T-helper 1 cell (primary cell): ENCODE measurements at regions not wholly inside any gene's neighbourhood (a gene's known extent, or its start where the extent isn't known, plus 50 kb on each side); places are given as distances from the start of the nearest gene placed in this dataset.

Experiments used
- DNase-seq, 5 donors: peaks; one replicate each; pipeline ENCODE4 v3.0.0-alpha.2; 2012 to 2020

DNA sequence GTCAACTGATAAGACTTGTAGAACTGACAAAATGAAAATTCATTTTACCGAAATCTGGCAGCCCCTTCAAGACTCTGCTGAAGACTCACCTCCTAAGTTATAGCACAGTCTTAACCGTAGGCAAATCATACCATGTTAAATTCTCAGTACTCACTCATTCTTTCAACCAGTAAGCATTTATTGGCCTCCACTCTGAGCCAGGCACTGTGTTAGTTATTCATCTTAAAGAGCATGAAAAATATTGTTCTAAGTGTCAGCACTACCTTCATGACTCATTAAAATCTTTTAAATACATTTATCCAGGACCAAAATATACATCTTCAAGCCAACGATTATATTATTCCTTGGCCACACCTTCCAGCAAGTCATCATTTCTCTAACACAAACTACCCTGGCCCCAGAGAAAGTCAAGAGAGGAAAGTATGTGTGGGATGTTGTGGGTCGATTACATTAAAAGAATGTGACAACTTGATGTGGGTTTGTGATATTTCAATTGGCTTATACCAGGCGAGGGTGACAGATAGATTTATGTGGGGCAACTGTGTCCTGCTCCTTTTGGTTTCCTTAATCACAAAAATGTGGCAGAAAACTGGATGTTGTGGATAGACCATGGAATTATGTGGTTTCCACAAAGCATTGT, 55.0 kb downstream of the TMEM30B start:
- DNase-seq: no peak

DNA sequence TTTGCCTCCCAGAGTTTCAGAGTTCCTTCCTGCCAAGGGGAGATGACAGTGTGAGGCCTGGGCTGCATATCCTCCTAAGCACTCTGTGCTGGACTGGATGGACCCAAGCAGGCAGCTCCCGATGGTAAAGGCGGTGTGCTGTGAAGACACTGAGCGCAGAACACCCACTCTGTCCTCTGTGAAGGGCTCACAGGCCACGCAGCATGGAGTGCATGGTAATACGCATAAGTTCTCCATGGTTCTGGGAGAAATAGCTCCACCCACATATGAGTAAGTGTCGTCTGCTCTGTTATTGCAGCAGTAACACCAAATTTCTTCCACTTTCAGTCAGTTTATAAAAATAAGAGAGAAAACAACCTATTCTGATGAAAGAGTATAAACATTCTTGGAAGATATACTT, 55.8 kb downstream of the TMEM30B start:
- DNase-seq: peak in 1 of 5 donors; percentile 19

DNA sequence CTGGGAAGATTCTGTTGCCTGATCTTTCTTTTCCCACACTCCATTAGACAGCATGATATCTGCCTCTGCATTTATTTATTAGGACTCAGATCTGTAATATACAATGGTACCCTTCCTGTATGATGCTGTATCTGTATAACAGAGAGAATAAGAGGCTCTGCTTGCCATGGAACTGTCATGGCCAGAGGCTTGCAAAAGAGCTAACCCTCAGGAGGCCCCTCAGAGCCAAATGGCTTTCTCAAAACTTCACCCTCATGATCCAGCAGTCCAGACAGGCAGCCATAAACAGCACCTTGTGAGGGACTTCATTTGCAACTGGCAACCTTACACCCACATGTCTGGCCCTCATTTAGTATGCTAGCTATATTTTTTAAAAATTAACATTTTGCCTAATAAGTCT, 57.6 kb downstream of the TMEM30B start:
- DNase-seq: no peak

DNA sequence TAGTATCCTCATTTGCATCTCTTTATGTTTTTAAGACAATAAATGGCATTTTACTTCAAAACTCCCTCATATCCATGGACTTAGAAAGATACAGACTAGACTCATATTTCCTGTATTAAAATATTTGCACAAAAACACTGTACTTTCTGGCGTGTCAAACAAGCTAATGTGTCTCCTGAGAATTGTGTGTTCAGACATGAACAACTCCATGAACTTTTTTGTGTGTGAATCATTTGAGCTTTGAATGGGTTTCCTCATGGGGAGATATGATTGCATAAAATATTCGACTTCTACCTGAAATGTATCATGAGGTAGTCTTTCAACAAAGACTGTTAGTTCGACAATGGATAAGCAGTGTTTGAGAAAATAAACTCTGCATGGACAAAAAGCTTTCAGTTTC, 58.8 kb downstream of the TMEM30B start:
- no peak for DNase-seq

DNA sequence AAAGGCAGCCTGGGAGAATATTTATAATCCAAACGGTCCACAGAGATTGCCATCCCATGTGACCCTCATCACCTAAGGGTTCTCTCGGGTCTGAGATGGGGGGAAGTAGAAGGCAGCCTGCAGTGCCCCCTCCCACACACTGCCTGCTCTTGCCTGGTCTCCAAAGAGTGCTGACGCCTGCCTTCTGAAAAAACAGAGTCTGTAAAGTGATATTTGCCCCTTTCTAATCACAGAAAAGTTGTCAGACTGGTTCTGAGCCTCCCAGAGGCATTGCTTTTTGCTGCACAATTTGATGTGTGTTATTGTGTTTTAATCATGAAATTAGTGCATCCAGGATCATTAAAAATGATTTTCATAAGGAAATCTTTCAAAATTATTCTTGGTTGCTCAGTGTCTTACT, 59.2 kb downstream of the TMEM30B start:
- DNase-seq: no peak

DNA sequence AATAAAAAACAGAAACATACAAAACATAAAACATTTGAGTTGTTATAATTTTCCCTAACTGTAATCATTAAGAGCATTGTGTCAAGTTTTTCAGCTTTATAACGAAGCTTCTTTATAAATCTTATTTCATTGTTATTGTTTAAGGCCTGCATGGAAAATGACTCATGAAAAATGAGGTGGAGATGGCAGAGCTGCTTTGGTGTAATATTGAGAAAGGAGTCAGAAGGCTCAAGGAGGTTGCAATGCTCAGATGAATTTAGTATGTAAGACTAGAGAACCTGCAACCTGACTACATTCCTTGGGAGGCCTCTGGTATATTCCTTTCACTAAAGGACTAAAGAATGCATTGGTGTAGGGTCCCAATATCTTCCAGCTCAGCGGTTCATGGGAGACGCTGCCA, 61.5 kb downstream of the TMEM30B start:
- no peak for DNase-seq

DNA sequence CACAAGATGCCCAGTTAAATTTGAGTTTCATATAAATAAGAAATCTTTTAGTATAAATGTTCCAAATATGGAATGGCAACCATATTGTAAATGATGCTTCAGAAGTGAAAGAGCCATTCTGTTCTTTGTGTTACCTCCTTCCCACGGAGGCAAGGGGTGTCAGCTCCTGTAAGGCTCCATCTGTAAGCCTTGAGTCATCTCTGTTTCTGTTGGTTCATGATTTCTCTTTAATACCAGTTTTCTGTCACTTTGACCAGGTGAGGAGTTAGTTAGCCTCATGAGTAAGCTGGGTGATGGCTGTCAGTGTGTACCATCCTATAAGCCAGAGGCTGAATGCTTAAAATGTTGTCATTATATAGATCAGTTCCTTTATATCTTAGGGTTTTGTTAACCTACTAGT, 61.9 kb downstream of the TMEM30B start:
- DNase-seq: no peak

DNA sequence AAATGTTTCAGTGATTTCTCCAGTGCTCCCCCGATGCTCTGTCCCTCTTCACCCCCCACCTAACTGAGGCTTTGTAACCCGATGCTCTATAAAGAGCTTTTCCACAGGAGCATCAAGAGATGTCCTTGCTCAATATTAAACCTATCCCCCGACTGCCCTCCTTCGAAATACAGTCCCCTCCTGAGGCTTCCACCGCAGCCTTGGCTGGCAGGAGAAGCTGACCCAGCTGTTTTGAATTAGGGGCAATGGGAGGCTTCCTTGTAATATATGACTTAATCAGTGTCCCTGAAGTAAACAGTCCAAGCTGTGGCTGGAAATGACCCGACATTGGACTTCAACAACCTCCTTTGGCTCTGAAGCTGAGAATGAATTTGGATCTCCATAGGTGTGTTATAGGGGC, 62.4 kb downstream of the TMEM30B start:
- DNase-seq: no peak

DNA sequence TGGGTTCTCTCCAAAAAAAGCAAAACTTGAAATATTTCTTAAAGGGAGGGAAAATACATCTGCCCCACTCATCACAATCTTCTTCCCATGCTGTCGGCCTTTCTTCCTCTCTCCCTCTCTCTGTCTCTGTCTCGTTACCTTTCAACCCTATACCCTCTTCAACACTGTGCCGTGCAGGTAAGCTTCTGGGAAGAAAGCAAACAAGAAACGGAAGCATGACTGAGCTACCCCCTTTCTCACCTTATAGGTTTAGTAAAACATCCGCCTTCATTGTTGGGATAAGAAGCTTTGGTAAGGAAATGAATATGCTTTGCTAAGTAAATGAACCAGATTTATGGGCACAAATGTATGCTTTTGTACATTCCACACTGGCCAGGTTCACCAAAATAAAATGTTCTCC, 63.0 kb downstream of the TMEM30B start:
- no peak for DNase-seq

DNA sequence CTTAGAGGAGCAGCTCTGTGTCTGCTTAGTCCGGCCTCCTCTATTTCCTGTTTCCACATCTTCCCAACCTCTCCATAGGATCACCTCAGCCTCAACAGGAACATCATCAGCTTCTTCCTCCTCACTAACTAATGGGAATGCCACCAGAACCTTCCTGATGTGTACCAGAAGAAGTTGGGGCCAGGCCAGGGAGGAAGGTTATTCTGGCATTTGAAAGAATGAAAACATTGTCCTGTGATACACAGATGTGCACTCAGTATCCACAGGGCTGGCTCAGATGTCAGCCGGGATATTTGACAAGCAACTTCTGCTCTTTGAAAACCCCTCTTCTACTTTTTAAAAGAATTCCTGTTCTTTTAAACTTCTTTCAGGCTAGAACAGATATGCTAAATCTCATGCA, 63.6 kb downstream of the TMEM30B start:
- no peak for DNase-seq

DNA sequence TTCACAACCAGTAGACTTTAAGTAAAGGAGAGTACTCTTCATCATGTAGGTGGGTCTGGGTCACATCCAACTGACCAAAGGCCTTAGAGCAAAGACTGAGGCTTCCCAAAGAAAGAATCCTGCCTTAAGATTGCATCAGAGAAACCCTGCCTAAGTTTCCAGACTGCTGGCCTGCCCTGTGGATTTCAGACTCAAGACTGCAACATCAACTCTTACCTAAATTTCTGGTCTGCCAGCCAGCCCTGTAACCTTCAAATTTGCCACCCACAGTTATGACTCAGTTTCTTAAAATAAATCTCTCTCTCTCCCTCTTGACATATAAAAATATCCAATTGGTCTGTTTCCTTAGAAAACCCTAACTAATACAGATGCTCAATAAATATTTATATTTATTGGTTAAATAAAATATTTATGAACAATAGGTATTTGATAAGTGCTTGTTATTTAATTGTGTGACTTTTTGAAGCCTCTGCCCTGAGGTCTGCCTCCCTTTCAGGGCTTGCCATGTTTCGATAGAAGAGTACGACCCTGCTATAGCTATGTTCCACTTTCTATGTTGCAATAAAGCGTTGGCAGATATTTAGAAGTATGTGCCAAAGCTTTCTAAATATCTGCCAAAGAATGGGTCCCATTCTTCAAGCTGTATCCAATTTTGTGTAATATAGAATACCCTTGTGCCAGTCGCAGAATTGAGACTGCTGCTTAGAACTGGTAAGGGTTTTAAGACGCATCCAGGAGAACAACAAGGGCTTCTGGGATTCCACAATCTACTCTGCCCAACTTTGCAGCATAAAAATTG, 65.7 kb downstream of the TMEM30B start:
- no peak for DNase-seq

DNA sequence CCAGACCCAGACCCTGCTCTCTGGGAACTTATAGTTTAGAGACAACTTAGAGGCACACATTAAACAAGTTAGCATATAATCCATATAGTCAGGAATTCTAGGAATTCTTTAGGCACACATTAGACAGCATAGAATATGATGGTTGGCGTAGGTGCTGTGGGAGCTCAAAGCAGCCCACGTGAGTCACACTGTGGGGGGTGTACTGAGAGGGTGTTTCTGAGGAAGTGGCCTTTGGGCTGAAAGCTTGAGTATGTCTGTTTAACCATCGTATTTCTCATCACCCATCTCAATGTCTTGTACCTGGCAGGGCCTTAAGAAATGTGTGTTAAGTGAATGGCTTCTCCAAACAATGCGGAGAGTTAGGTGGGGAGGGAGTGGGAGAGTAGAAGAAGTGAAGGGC, 67.2 kb downstream of the TMEM30B start:
- DNase-seq: no peak

DNA sequence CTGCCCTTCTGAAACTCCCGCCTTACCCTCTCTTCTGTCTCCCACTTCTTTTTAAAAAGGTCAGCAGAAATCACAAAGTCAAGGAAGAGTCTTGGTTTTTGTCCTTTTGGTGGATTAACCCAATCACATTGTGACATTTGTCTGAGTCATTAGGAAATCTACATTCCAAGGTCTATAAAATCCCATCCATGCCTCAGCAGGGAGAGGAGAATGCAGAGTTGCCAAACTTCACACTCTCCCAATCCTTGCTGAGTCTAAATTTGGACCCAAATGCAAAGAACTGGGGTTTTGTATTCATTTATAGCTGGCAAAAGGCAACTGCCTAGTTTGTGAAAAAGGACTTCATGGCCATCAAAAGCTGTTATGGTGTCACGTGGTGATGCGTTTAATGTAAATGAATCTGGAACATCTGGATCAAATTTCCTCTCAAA, 67.9 kb downstream of the TMEM30B start:
- DNase-seq: no peak

DNA sequence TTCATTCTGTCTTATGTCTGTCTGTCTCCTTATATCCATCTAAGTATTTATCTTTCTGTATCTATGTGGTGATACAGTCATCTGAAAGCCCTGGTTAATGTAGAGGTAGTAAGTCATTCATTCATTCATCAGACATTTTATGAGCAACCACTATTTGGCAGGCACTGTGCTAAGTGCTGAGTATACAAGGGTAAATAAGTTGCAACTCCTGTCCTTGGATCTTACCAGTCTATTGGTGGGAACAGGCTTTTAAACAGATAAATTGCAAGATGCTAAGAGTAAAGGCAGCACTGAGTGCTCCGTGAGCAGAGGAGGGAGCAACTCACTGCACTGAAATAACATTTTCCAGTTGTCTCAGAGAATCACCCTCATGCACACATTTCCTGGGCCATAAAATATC, 68.6 kb downstream of the TMEM30B start:
- DNase-seq: no peak

DNA sequence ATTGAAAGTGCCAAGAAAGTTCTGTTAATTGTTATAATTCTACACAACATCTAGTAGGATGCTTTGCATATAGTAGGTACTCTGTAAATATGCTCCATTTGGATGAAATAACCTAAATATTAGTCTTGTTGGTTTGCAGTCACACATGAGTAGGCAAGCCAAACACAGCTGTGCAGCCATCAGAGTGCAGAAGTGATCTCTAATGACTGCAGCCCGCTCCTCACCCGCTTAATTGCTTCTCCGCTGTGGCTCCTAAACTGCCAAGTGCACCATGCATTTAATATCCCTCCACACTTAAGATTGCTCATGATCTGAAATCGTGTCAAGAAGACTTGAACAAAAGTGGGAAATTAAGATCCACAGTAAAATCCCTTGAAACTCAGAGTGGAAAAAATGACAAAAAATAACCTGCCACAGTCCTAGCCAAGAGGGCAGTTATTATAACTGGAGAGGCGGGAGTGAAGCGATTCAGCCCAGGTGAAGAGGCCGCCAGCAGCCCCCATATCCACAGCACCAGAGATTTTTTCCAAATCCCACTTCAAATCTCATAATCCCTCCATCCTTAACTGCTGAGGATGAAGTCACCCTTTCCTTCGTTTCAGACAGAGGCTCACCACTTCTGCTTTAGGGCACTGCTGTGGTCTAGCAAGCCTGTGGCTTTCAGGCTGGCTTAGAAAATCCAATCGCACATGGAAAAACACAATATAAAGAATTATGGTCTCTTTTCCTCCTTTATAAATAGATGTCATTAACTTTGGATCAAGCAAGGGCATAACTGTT, 69.5 kb downstream of the TMEM30B start:
- no peak for DNase-seq

DNA sequence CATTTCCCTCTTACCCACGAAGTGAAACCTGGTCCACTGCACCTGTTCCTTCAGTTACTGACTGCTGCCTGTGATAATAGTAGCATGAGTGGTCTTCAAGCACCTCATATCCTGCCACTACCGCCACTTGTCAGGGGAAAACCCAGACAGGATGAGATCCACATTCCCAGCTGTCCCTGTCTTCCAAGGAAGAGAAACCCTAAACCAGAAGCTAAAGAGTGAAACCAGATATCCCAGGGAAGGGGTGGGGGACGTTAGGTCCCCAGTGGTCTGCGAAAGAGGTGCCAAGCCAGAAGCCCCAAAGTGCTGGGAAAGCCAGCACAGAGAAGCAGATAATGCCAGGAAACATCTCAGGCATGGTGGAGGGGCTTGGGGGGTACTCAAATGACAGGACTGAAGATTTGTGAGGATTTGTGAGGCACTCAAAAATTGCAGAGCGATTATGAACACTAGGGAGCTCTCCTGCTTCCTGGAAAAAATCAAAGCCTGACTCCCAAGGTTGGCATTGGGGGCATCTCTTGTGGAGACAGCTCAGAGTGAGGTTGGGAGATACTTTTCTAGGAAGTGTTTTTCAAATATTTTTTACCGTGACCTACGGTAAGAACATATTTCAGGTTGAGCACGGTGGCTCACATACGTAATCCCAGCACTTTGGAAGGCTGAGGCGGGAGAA, 77.9 kb downstream of the TMEM30B start:
- DNase-seq: no peak

DNA sequence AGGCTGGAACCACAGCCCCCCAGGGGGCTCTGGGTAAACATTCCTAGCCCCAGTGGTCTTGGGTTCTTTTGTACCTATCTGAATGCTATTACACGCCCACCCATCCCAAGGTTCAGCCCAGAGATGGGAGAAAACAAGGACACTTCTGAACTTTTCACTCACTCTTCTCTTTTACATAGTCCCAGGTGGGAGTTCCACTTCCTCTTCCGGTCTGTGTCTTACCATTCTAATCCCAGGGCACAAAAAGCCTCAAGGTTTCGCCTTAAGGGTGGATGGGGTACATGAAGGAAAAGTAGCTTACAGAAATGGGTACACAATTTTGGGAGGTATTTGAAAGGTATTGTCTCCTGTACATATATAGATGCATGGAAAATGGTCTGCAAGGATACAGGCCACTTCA, 79.0 kb downstream of the TMEM30B start:
- DNase-seq: no peak

DNA sequence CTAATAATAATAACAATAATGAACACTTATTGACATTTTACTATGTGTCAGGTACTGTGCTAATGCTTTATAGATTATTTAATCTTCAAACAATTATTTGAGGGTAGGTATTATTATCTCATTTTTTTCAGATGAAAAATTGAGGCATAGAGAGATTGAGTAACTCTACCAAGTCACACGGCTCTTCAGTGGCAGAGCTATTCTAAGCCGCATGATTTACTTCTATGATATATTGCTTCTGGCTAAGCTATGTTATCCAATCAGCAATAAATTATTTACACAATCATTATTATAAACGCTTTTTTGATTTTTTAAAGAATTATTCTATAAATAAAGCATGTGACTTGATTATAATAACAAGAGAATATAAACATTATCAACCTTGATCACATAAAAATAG, 80.0 kb downstream of the TMEM30B start:
- no peak for DNase-seq

DNA sequence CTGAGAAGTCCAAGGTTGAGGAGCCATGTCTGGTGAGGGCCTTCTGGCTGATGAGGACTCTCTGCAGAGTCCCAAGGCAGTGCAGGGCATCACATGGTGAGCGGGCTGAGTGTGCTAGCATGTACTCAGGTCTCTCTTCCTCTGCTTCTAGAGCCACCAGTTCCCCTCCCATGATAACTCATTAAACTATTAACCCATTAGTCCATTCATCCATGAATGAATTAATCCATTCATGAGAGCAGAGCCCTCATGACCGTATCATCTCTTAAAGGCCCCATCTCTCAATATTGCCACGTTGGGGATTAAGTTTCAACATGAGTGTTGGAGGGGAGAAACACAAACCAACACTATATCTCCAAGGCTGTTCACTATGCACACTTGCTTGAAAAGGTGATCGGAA, 83.7 kb downstream of the TMEM30B start:
- no peak for DNase-seq

DNA sequence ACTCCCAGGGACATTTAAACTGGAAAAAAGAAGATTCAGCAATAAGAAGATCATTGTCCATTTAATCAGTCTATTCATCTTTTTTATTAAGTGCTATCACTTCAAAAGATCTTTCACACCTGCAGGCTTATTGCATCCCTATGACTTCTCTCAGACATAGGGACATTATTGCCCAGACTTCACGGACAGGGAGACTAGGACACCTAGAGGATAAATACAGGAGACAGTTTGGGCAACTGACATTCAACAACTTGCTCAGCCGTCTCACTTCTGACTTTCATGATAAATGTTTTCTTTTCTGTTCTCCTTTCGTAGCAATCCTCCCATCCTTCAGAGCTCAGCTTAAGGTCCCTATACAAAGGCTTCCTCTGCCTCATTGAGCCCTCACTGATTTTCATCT, 84.3 kb downstream of the TMEM30B start:
- no peak for DNase-seq

DNA sequence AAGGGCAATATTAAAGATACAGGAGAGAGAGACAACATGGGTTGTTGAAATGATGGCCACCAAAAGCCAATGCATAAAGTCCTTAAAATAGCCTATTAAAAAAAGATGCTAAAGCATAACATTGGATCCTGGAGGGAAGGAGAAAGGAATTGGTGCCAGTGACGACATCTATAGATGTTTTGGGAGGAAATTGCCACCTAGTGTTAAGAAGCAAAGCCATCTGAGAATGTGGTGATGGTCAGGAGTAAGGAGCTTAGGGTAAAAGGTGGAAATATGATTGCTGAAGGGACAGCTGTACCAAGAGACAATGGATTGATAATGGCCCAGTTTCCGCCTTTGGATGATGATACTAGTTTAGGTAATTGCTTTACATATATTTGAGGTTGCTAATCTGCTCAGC, 85.1 kb downstream of the TMEM30B start:
- DNase-seq: no peak

DNA sequence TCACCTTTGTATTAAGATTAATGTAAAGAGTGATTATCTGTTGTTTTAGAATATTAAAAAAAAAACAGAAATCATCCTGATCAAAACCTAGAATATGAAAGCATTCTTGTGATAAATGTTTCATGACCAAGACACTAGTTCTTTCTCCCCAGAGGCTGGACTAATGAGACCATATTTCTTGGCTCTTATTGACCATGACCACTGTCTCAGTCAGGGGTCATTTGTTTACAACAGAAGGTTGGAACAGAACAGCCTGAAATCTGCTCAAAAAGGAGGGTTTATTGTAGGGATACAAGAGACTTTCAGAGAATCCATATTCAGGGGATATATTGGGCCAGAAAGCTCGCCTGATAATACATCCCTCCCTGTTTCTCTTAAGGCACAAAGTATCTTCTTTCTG, 87.7 kb downstream of the TMEM30B start:
- no peak for DNase-seq

DNA sequence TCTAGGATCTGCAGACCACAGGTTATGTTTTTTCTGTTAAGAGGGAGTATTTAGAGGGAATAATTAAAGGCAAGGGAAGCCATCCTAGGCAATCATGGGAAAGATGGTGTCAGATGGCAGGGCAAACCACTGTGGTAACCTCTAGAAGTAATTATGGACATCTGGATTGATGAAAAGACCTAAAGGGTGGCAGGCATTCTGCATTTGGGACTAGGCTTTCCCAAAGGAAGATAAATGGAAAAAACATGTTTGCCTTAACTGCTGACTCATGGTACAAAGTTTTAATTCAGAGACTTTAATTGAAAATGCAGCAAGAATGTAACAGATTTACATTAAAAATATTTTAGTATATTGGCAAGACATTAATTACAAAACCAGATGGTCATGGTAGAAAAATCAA, 88.1 kb downstream of the TMEM30B start:
- DNase-seq: no peak
